ENCODE measurements at regions not wholly inside any gene's neighbourhood (a gene's known extent, or its start where the extent isn't known, plus 50 kb on each side); places are given as distances from the start of the nearest gene placed in this dataset.
"Not testable (repeated sequence)": the region's sequence is repeated elsewhere in the genome, so short reads cannot be mapped to it uniquely, and the experiment has no call there.

GRCh38 chr7:63563151-63563940, 435.3 kb upstream of the ZNF722 start:
- not testable (repeated sequence) for TF ChIP-seq ZNF8, ISL1 (CRISPR knock-in tag; IDR thresholded peaks at IDR 0.05)
